H1 (cell line): ENCODE measurements at regions not wholly inside any gene's neighbourhood (a gene's known extent, or its start where the extent isn't known, plus 50 kb on each side); places are given as distances from the start of the nearest gene placed in this dataset.

ENCODE experiments used
- CBX8 ChIP-seq: fragments of 300-800, 300-1000 bp; sonication (generic); IDR thresholded peaks from 2 replicates; pipeline ENCODE4 v1.7.1; 2016; ENCODE audit warnings: low read depth, low read length, borderline replicate concordance
- GABPA ChIP-seq: IDR thresholded peaks from 2 replicates; pipeline ENCODE4 v1.6.1; 2011; ENCODE audit warnings: mild to moderate bottlenecking, low read length, moderate library complexity, borderline replicate concordance; ENCODE audit not compliant: insufficient read depth
- POLR2A ChIP-seq, 2 experiments: IDR thresholded peaks; 1 replicate in 1 of 2; 2 replicates in 1 of 2; pipeline ENCODE4 v1.6.1; 2011; ENCODE audit warnings: low read depth in 2 of 2, low read length in 2 of 2, mild to moderate bottlenecking in 2 of 2; ENCODE audit errors: control extremely low read depth in 1 of 2
- POLR2AphosphoS5 ChIP-seq: IDR thresholded peaks from 2 replicates; pipeline ENCODE4 v1.6.1; 2011; ENCODE audit warnings: low read depth, low read length
- RXRA ChIP-seq: IDR thresholded peaks from 2 replicates; pipeline ENCODE4 v1.6.1; 2011; ENCODE audit warnings: low read depth, mild to moderate bottlenecking, low read length, moderate library complexity; ENCODE audit not compliant: insufficient read depth
- SP1 ChIP-seq: IDR thresholded peaks from 2 replicates; pipeline ENCODE4 v1.6.1; 2011; ENCODE audit warnings: low read depth, low read length
- TF ChIP-seq, protein P1 (sequence below), 3 experiments: IDR thresholded peaks; 1 replicate in 2 of 3; 2 replicates in 1 of 3; pipeline versions ENCODE4 v1.5.1 to v1.6.1; 2011; ENCODE audit warnings: low read length in 3 of 3, mild to moderate bottlenecking in 3 of 3, inconsistent platforms in 2 of 3, low read depth in 1 of 3, moderate library complexity in 1 of 3; ENCODE audit not compliant: insufficient read depth in 1 of 3; ENCODE audit errors: control extremely low read depth in 1 of 3
- TF ChIP-seq, protein P2 (sequence below): IDR thresholded peaks from 2 replicates; pipeline ENCODE4 v1.6.1; 2011; ENCODE audit warnings: low read length, improper control_type of control experiment
- TF ChIP-seq, protein P3 (sequence below): IDR thresholded peaks from 2 replicates; pipeline ENCODE4 v1.6.1; 2011; ENCODE audit warnings: low read depth, mild to moderate bottlenecking, low read length; ENCODE audit not compliant: insufficient read depth

DNA sequence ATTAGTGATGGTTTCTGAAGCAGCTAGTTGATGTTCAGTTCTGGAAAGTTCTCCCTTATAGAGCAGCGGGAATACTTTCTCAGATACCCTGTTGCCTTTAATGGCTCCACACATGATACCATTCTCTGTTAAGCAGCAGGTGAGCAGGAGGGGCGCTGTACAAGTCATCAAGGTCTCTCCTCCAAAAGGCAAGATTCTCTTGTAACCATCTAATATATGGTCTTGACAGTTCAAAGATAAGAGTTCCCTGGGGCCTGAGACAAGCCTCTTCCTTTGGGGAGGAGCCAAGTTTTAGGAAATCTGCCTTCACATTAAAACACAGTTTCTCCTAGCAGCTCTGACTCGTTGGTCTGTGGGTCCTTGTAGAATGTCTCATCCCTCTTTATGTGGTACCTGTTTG lies 258.2 kb downstream of the QKI start:
- TF ChIP-seq, protein P1, sequence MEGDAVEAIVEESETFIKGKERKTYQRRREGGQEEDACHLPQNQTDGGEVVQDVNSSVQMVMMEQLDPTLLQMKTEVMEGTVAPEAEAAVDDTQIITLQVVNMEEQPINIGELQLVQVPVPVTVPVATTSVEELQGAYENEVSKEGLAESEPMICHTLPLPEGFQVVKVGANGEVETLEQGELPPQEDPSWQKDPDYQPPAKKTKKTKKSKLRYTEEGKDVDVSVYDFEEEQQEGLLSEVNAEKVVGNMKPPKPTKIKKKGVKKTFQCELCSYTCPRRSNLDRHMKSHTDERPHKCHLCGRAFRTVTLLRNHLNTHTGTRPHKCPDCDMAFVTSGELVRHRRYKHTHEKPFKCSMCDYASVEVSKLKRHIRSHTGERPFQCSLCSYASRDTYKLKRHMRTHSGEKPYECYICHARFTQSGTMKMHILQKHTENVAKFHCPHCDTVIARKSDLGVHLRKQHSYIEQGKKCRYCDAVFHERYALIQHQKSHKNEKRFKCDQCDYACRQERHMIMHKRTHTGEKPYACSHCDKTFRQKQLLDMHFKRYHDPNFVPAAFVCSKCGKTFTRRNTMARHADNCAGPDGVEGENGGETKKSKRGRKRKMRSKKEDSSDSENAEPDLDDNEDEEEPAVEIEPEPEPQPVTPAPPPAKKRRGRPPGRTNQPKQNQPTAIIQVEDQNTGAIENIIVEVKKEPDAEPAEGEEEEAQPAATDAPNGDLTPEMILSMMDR (IDR thresholded peaks at IDR 0.05; ENCODE audit: control extremely low read depth in 1 of 3, insufficient read depth in 1 of 3, low read depth in 1 of 3, low read length in 3 of 3): no peak
- TF ChIP-seq POLR2AphosphoS5 (no peak), CBX8 (no peak), RXRA (no peak), POLR2A (IDR thresholded peaks at IDR 0.05; ENCODE audit: control extremely low read depth in 1 of 2, low read depth in 2 of 2, low read length in 2 of 2) (no peak), GABPA (no peak), SP1 (no peak)
- TF ChIP-seq, protein P2, sequence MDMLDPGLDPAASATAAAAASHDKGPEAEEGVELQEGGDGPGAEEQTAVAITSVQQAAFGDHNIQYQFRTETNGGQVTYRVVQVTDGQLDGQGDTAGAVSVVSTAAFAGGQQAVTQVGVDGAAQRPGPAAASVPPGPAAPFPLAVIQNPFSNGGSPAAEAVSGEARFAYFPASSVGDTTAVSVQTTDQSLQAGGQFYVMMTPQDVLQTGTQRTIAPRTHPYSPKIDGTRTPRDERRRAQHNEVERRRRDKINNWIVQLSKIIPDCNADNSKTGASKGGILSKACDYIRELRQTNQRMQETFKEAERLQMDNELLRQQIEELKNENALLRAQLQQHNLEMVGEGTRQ: no peak
- TF ChIP-seq, protein P3, sequence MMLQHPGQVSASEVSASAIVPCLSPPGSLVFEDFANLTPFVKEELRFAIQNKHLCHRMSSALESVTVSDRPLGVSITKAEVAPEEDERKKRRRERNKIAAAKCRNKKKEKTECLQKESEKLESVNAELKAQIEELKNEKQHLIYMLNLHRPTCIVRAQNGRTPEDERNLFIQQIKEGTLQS: no peak
